ENCODE measurements at regions not wholly inside any gene's neighbourhood (a gene's known extent, or its start where the extent isn't known, plus 50 kb on each side); places are given as distances from the start of the nearest gene placed in this dataset.

DNA sequence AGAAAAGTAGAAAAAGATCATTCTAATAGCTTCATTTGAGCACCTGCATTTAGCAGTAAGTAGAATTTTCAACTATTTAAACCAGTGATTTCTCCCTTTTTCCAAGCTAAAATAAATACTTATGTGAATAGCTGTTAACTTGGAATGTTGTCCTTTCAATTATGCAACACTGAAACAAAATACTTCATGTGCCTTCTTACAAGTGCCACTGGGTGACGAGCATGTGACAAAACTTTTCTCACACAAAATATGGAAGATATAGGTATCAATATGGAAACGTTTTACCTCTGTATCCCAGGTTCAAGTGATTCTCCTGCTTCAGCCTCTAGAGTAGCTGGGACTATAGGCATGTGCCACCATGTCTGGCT, 708.3 kb downstream of the STIM2 start:
- TF ChIP-seq, protein P1, sequence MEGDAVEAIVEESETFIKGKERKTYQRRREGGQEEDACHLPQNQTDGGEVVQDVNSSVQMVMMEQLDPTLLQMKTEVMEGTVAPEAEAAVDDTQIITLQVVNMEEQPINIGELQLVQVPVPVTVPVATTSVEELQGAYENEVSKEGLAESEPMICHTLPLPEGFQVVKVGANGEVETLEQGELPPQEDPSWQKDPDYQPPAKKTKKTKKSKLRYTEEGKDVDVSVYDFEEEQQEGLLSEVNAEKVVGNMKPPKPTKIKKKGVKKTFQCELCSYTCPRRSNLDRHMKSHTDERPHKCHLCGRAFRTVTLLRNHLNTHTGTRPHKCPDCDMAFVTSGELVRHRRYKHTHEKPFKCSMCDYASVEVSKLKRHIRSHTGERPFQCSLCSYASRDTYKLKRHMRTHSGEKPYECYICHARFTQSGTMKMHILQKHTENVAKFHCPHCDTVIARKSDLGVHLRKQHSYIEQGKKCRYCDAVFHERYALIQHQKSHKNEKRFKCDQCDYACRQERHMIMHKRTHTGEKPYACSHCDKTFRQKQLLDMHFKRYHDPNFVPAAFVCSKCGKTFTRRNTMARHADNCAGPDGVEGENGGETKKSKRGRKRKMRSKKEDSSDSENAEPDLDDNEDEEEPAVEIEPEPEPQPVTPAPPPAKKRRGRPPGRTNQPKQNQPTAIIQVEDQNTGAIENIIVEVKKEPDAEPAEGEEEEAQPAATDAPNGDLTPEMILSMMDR (IDR thresholded peaks at IDR 0.05) = no peak
- TF ChIP-seq POLR2A (IDR thresholded peaks at IDR 0.05) = no peak

Data from heart left ventricle (tissue), 13 donors.